GM12878 (cell line): ENCODE measurements at regions not wholly inside any gene's neighbourhood (a gene's known extent, or its start where the extent isn't known, plus 50 kb on each side); places are given as distances from the start of the nearest gene placed in this dataset.

Experiments
- ATAC-seq: fragments of 200-7000 bp; cut with Tn5 transposase; 3 replicates; pipeline ENCODE4 v1.9.1; 2020; ENCODE audit warnings: mild to moderate bottlenecking, moderate library complexity
- BruUV-seq: library from RNA; stranded (reverse); fragments of 400-500 nt; replicated peaks from 2 replicates; lab custom pipeline; 2021; lab: Mats Ljungman, UMichigan
- CTCF ChIA-PET: fragments of 300-600 bp; sonication (Branson Sonifier 250); formaldehyde crosslinking; extraction: SDS; loops from one replicate; lab custom pipeline; 2021; ENCODE audit warnings: inconsistent platforms; lab: Yijun Ruan, JAX
- POLR2A ChIA-PET: fragments of 350-600 bp; formaldehyde crosslinking; extraction: SDS; loops from one replicate; lab custom pipeline; 2021; ENCODE audit warnings: inconsistent platforms; lab: Charles Lee
- RAD21 ChIA-PET: fragments of 300-600 bp; sonication (Branson Sonifier 250); formaldehyde crosslinking; loops from one replicate; lab custom pipeline; 2023; ENCODE audit warnings: antibody characterized with exemption; ENCODE audit not compliant: unreplicated experiment; lab: Charles Lee
- SMC1A ChIA-PET: fragments of 300-600 bp; sonication (Branson Sonifier 250); formaldehyde crosslinking; loops from one replicate; lab custom pipeline; 2023; ENCODE audit not compliant: unreplicated experiment, uncharacterized antibody; lab: Charles Lee
- DNase-seq: peaks from one replicate; pipeline ENCODE4 v3.0.0-alpha.2; 2011; ENCODE audit warnings: low read depth, low spot score
- FAIRE-seq: peaks from 3 replicates; lab custom pipeline; 2011; peaks lifted over from hg19 to GRCh38; lab: Jason Lieb, UNC
- H2AFZ ChIP-seq: 2 replicates; pipeline ENCODE4 v1.6.0; 2011; ENCODE audit warnings: low read depth, low read length, control low read depth; ENCODE audit not compliant: control insufficient read depth
- H3K27ac ChIP-seq: 2 replicates; pipeline ENCODE4 v1.5.1; 2011; ENCODE audit warnings: control low read depth; ENCODE audit not compliant: control insufficient read depth, insufficient read depth
- H3K27me3 ChIP-seq, 2 experiments: replicated peaks in 1 of 2; 2 replicates each; pipeline versions ENCODE4 v1.6.0 to v1.6.1; 2011; ENCODE audit warnings: low read length in 1 of 2; ENCODE audit not compliant: control insufficient read depth in 2 of 2, insufficient read depth in 2 of 2
- H3K36me3 ChIP-seq, 2 experiments: 2 replicates each; pipeline ENCODE4 v1.5.1; 2011; ENCODE audit warnings: low read length in 1 of 2; ENCODE audit not compliant: control insufficient read depth in 2 of 2, insufficient read depth in 2 of 2
- H3K4me1 ChIP-seq: 2 replicates; pipeline ENCODE4 v1.6.1; 2011; ENCODE audit warnings: mild to moderate bottlenecking, low read length, moderate library complexity, mixed read lengths; ENCODE audit not compliant: control insufficient read depth, insufficient read depth
- H3K4me2 ChIP-seq: 2 replicates; pipeline ENCODE4 v1.6.0; 2011; ENCODE audit warnings: control low read depth; ENCODE audit not compliant: control insufficient read depth, insufficient read depth
- H3K4me3 ChIP-seq: fragments of 200-600 bp; sonication (generic); 2 replicates; pipeline ENCODE4 v1.5.1; 2016
- H3K79me2 ChIP-seq: 2 replicates; pipeline ENCODE4 v1.6.0; 2011; ENCODE audit warnings: low read length; ENCODE audit not compliant: control insufficient read depth, insufficient read depth
- H3K9ac ChIP-seq: 2 replicates; pipeline ENCODE4 v1.8.0; 2011; ENCODE audit warnings: low read length, control low read depth, mixed read lengths; ENCODE audit not compliant: control insufficient read depth, insufficient read depth
- H3K9me3 ChIP-seq: replicated peaks from 3 replicates; pipeline ENCODE4 v1.5.1; 2011; ENCODE audit warnings: mild to moderate bottlenecking, low read length; ENCODE audit not compliant: control insufficient read depth, insufficient read depth
- H4K20me1 ChIP-seq: 2 replicates; pipeline ENCODE4 v1.6.0; 2011; ENCODE audit not compliant: control insufficient read depth, insufficient read depth
- ATF2 ChIP-seq: IDR thresholded peaks from 2 replicates; pipeline ENCODE4 v1.6.1; 2012; ENCODE audit warnings: low read length, inconsistent platforms
- BMI1 ChIP-seq: fragments of 450-650 bp; IDR thresholded peaks from 2 replicates; pipeline ENCODE4 v1.6.1; 2016; ENCODE audit warnings: mild to moderate bottlenecking, moderate library complexity, borderline replicate concordance
- FOXM1 ChIP-seq: IDR thresholded peaks from 2 replicates; pipeline ENCODE4 v1.6.1; 2012; ENCODE audit warnings: low read depth, mild to moderate bottlenecking, inconsistent platforms, low read length, moderate library complexity
- IKZF2 ChIP-seq, 2 experiments: fragments of 450-650 bp; IDR thresholded peaks; 2 replicates each; pipeline ENCODE4 v1.6.1; 2017; ENCODE audit warnings: mild to moderate bottlenecking in 2 of 2, moderate library complexity in 2 of 2
- IRF4 ChIP-seq: IDR thresholded peaks from 2 replicates; pipeline ENCODE4 v1.6.1; 2011; ENCODE audit warnings: low read depth, low read length
- RFX5 ChIP-seq: IDR thresholded peaks from 2 replicates; pipeline ENCODE4 v1.6.1; 2011; ENCODE audit warnings: low read depth, low read length, improper control_type of control experiment
- SKIL ChIP-seq: fragments of 450-650 bp; IDR thresholded peaks from 2 replicates; pipeline ENCODE4 v1.6.1; 2017; ENCODE audit warnings: mild to moderate bottlenecking, low read depth, inconsistent platforms; ENCODE audit not compliant: poor library complexity, severe bottlenecking
- TCF3 ChIP-seq: IDR thresholded peaks from 2 replicates; pipeline ENCODE4 v1.6.1; 2012; ENCODE audit warnings: low read depth, mild to moderate bottlenecking, low read length, borderline replicate concordance; ENCODE audit not compliant: insufficient read depth
- ZBED1 ChIP-seq: IDR thresholded peaks from 2 replicates; pipeline ENCODE4 v1.6.1; 2016; ENCODE audit warnings: borderline replicate concordance
- ZNF207 ChIP-seq: fragments of 450-650 bp; IDR thresholded peaks from 2 replicates; pipeline ENCODE4 v1.6.1; 2014; ENCODE audit warnings: antibody characterized with exemption, mild to moderate bottlenecking, borderline replicate concordance
- ZNF687 ChIP-seq: fragments of 450-650 bp; IDR thresholded peaks from 2 replicates; pipeline ENCODE4 v1.6.1; 2017; ENCODE audit warnings: mild to moderate bottlenecking, moderate library complexity
- ZZZ3 ChIP-seq: IDR thresholded peaks from 2 replicates; pipeline ENCODE4 v1.6.1; 2011; ENCODE audit warnings: low read depth; ENCODE audit not compliant: control insufficient read depth, insufficient read length
- WGBS: methylation state at CpG from one replicate; pipeline ENCODE4 v1.1.6; 2016; ENCODE audit warnings: low lambda C conversion rate; ENCODE audit not compliant: insufficient replicate concordance, insufficient coverage; ENCODE audit errors: missing lambda C conversion rate; 5-methylcytosine and 5-hydroxymethylcytosine counted together
- in situ Hi-C: fragments of 300-500 bp; cut with MboI; formaldehyde crosslinking; loops from 9 replicates; pipeline ENCODE4 v1.14.3; 2018; ENCODE audit warnings: mixed read lengths
- intact Hi-C: fragments of 100-400 bp; cut with micrococcal nuclease; formaldehyde crosslinking; loops from one replicate; pipeline ENCODE4 v1.14.2; 2022; ENCODE audit not compliant: unreplicated experiment

GRCh38 chr12:78680596-78680995 is 184.0 kb upstream of the SYT1 start:
- Histone ChIP-seq H3K36me3 (no peaks in the 10 kb centered on the region), H3K79me2 (no peaks in the 10 kb centered on the region), H3K27me3 (no peaks in the 10 kb centered on the region), H3K4me3 (no peak overlapping the region), H3K9ac (no peak overlapping the region), H3K27ac (no peak overlapping the region), H4K20me1 (no peaks in the 10 kb centered on the region), H3K4me2 (no peak overlapping the region), H2AFZ (no peak overlapping the region), H3K4me1 (no peaks in the 10 kb centered on the region), H3K9me3 (no peaks in the 10 kb centered on the region)
- DNase-seq (no peak), ATAC-seq (no peak), FAIRE-seq (no peak)
- 47% methylated on average over 4 of the region's 4 CpGs for WGBS
- intact Hi-C loops (no loop called here), in situ Hi-C loops (no loop called here)
- no peak for TF ChIP-seq BMI1
- TF ChIP-seq ZNF687, result no peak
- no peak for TF ChIP-seq TCF3
- TF ChIP-seq ATF2, result no peak
- no peak for TF ChIP-seq SKIL
- no peak for TF ChIP-seq RFX5
- no peak for TF ChIP-seq ZBED1
- no peak for TF ChIP-seq FOXM1
- no peak for TF ChIP-seq ZZZ3
- no peak for TF ChIP-seq IKZF2 (IDR thresholded peaks at IDR 0.05)
- TF ChIP-seq ZNF207, result no peak
- no peak for TF ChIP-seq IRF4
- CTCF ChIA-PET, result no interaction called here
- no TSS peak for BruUV-seq
- RAD21 ChIA-PET, result no interaction called here
- POLR2A ChIA-PET, result no interaction called here
- SMC1A ChIA-PET, result no interaction called here
